ENCODE measurements at regions not wholly inside any gene's neighbourhood (a gene's known extent, or its start where the extent isn't known, plus 50 kb on each side); places are given as distances from the start of the nearest gene placed in this dataset.

DNA sequence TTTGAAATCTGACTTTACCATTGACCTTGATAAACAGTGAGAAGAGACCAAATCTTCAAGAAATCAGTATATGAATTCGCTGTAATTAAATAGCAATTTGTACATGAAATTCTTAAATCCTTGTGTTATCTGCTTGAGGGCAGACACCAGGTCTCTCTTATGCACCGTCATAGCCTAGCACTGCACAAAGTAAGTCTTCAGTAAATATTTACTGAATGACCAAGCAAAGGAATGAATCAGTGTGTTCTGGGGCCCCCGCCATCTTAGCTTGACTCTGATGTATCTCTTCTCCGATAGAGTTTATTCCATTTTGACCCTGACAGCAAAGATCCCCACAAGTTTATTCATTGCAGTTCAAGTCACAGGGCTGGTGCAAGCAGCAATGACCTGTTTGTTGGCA is 328.0 kb downstream of the TMEM114 start (continued):
- TF ChIP-seq, protein P1, sequence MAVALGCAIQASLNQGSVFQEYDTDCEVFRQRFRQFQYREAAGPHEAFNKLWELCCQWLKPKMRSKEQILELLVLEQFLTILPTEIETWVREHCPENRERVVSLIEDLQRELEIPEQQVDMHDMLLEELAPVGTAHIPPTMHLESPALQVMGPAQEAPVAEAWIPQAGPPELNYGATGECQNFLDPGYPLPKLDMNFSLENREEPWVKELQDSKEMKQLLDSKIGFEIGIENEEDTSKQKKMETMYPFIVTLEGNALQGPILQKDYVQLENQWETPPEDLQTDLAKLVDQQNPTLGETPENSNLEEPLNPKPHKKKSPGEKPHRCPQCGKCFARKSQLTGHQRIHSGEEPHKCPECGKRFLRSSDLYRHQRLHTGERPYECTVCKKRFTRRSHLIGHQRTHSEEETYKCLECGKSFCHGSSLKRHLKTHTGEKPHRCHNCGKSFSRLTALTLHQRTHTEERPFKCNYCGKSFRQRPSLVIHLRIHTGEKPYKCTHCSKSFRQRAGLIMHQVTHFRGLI (tag by site-specific recombination; IDR thresholded peaks at IDR 0.05), result no peak
- no peak for TF ChIP-seq ZNF221 (tag by site-specific recombination; IDR thresholded peaks at IDR 0.05; ENCODE audit: borderline replicate concordance)
- TF ChIP-seq, protein P2, sequence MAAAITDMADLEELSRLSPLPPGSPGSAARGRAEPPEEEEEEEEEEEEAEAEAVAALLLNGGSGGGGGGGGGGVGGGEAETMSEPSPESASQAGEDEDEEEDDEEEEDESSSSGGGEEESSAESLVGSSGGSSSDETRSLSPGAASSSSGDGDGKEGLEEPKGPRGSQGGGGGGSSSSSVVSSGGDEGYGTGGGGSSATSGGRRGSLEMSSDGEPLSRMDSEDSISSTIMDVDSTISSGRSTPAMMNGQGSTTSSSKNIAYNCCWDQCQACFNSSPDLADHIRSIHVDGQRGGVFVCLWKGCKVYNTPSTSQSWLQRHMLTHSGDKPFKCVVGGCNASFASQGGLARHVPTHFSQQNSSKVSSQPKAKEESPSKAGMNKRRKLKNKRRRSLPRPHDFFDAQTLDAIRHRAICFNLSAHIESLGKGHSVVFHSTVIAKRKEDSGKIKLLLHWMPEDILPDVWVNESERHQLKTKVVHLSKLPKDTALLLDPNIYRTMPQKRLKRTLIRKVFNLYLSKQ (tag by site-specific recombination; IDR thresholded peaks at IDR 0.05; ENCODE audit: borderline replicate concordance), result no peak
- no peak for TF ChIP-seq ZNF335 (tag by site-specific recombination; conservative IDR thresholded peaks at IDR 0.05)
- no peak for TF ChIP-seq ZNF416 (tag by site-specific recombination; IDR thresholded peaks at IDR 0.05)

DNA sequence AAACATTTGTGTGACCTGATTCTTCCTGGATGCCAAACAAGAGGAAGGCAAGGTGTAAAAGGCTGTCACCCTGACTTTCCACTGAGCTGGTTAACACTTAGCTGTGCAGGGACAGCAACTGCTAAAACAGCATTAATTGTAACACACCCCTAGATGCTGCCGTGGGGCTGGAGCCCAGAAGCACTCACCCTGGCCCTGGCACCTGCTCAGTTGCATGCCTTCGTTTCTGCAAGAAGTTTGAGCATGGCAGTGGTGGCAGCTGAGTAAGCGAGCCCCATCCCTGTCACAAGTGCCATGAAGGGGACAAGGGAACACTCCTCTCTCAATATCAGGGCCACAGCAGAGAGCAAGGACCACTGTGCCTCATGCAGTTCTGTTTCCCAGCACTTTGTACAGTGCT is 330.2 kb downstream of the TMEM114 start:
- Histone ChIP-seq H3K4me1 (ENCODE audit: control insufficient read depth, insufficient read depth, low read length) (no peaks in the 10 kb centered on the region), H3K9me3 (ENCODE audit: control insufficient read depth, insufficient read depth, low read depth, low read length) (no peaks in the 10 kb centered on the region), H3K27ac (ENCODE audit: extremely low read depth, low read depth, low read length) (no peak overlapping the region), H3K4me3 (ENCODE audit: low read depth, low read length) (no peak overlapping the region), H3K36me3 (ENCODE audit: control insufficient read depth in 2 of 2, insufficient read depth in 1 of 2, low read length in 2 of 2) (no peaks in the 10 kb centered on the region)
- CTCF ChIA-PET, result no interaction called here
- TF ChIP-seq, protein P3, sequence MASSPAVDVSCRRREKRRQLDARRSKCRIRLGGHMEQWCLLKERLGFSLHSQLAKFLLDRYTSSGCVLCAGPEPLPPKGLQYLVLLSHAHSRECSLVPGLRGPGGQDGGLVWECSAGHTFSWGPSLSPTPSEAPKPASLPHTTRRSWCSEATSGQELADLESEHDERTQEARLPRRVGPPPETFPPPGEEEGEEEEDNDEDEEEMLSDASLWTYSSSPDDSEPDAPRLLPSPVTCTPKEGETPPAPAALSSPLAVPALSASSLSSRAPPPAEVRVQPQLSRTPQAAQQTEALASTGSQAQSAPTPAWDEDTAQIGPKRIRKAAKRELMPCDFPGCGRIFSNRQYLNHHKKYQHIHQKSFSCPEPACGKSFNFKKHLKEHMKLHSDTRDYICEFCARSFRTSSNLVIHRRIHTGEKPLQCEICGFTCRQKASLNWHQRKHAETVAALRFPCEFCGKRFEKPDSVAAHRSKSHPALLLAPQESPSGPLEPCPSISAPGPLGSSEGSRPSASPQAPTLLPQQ (tag by site-specific recombination; IDR thresholded peaks at IDR 0.05), result no peak
- TF ChIP-seq ZNF629 (tag by site-specific recombination; IDR thresholded peaks at IDR 0.05) (no peak), KLF8 (tag by site-specific recombination; IDR thresholded peaks at IDR 0.05) (no peak), KLF9 (tag by site-specific recombination; IDR thresholded peaks at IDR 0.05; ENCODE audit: low read depth) (no peak), KLF16 (tag by site-specific recombination; IDR thresholded peaks at IDR 0.05) (no peak), ZNF10 (tag by site-specific recombination; IDR thresholded peaks at IDR 0.05) (no peak), ZNF423 (tag by site-specific recombination; IDR thresholded peaks at IDR 0.05) (no peak), ZNF239 (tag by site-specific recombination; IDR thresholded peaks at IDR 0.05) (no peak), ZNF530 (tag by site-specific recombination; IDR thresholded peaks at IDR 0.05; ENCODE audit: low read depth) (no peak), EGR2 (tag by site-specific recombination; IDR thresholded peaks at IDR 0.05; ENCODE audit: low read depth) (no peak), ZNF416 (tag by site-specific recombination; IDR thresholded peaks at IDR 0.05) (no peak), ZNF175 (tag by site-specific recombination; IDR thresholded peaks at IDR 0.05) (no peak), ZNF266 (tag by site-specific recombination; IDR thresholded peaks at IDR 0.05; ENCODE audit: low read depth) (no peak), SCRT1 (tag by site-specific recombination; IDR thresholded peaks at IDR 0.05; ENCODE audit: borderline replicate concordance) (no peak)
- TF ChIP-seq, protein P4, sequence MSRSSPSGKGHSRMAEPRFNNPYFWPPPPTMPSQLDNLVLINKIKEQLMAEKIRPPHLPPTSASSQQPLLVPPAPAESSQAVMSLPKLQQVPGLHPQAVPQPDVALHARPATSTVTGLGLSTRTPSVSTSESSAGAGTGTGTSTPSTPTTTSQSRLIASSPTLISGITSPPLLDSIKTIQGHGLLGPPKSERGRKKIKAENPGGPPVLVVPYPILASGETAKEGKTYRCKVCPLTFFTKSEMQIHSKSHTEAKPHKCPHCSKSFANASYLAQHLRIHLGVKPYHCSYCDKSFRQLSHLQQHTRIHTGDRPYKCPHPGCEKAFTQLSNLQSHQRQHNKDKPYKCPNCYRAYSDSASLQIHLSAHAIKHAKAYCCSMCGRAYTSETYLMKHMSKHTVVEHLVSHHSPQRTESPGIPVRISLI (tag by site-specific recombination; IDR thresholded peaks at IDR 0.05), result no peak
- TF ChIP-seq, protein P5, sequence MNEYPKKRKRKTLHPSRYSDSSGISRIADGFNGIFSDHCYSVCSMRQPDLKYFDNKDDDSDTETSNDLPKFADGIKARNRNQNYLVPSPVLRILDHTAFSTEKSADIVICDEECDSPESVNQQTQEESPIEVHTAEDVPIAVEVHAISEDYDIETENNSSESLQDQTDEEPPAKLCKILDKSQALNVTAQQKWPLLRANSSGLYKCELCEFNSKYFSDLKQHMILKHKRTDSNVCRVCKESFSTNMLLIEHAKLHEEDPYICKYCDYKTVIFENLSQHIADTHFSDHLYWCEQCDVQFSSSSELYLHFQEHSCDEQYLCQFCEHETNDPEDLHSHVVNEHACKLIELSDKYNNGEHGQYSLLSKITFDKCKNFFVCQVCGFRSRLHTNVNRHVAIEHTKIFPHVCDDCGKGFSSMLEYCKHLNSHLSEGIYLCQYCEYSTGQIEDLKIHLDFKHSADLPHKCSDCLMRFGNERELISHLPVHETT (tag by site-specific recombination; IDR thresholded peaks at IDR 0.05), result no peak
- TF ChIP-seq, protein P6, sequence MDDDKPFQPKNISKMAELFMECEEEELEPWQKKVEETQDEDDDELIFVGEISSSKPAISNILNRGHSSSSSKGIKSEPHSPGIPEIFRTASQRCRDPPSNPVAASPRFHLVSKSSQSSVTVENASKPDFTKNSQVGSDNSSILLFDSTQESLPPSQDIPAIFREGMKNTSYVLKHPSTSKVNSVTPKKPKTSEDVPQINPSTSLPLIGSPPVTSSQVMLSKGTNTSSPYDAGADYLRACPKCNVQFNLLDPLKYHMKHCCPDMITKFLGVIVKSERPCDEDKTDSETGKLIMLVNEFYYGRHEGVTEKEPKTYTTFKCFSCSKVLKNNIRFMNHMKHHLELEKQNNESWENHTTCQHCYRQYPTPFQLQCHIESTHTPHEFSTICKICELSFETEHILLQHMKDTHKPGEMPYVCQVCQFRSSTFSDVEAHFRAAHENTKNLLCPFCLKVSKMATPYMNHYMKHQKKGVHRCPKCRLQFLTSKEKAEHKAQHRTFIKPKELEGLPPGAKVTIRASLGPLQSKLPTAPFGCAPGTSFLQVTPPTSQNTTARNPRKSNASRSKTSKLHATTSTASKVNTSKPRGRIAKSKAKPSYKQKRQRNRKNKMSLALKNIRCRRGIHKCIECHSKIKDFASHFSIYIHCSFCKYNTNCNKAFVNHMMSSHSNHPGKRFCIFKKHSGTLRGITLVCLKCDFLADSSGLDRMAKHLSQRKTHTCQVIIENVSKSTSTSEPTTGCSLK (tag by site-specific recombination; IDR thresholded peaks at IDR 0.05), result no peak
- TF ChIP-seq, protein P7, sequence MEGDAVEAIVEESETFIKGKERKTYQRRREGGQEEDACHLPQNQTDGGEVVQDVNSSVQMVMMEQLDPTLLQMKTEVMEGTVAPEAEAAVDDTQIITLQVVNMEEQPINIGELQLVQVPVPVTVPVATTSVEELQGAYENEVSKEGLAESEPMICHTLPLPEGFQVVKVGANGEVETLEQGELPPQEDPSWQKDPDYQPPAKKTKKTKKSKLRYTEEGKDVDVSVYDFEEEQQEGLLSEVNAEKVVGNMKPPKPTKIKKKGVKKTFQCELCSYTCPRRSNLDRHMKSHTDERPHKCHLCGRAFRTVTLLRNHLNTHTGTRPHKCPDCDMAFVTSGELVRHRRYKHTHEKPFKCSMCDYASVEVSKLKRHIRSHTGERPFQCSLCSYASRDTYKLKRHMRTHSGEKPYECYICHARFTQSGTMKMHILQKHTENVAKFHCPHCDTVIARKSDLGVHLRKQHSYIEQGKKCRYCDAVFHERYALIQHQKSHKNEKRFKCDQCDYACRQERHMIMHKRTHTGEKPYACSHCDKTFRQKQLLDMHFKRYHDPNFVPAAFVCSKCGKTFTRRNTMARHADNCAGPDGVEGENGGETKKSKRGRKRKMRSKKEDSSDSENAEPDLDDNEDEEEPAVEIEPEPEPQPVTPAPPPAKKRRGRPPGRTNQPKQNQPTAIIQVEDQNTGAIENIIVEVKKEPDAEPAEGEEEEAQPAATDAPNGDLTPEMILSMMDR (tag by site-specific recombination; IDR thresholded peaks at IDR 0.05), result no peak
- POLR2A ChIA-PET, result no interaction called here
